Endodermal cell (in vitro differentiated cells): ENCODE measurements at regions not wholly inside any gene's neighbourhood (a gene's known extent, or its start where the extent isn't known, plus 50 kb on each side); places are given as distances from the start of the nearest gene placed in this dataset.

Source experiments
- DNase-seq: peaks from one replicate; pipeline ENCODE4 v3.0.0-alpha.2; 2017
- H3K27ac ChIP-seq: 2 replicates; pipeline ENCODE4 v1.5.1; 2013; ENCODE audit warnings: mild to moderate bottlenecking, low read depth, low read length, moderate library complexity
- H3K27me3 ChIP-seq: 2 replicates; pipeline ENCODE4 v1.6.1; 2013; ENCODE audit warnings: mild to moderate bottlenecking, low read length, moderate library complexity; ENCODE audit not compliant: insufficient read depth, control insufficient read depth, poor library complexity, severe bottlenecking
- H3K36me3 ChIP-seq: 2 replicates; pipeline ENCODE4 v1.7.0; 2013; ENCODE audit warnings: mild to moderate bottlenecking, low read length, moderate library complexity; ENCODE audit not compliant: control insufficient read depth, insufficient read depth
- H3K4me1 ChIP-seq: one replicate; pipeline ENCODE4 v1.7.0; 2013; ENCODE audit warnings: low read length; ENCODE audit not compliant: control insufficient read depth, insufficient read depth
- H3K4me3 ChIP-seq: 2 replicates; pipeline ENCODE4 v1.5.1; 2013; ENCODE audit warnings: mild to moderate bottlenecking, low read length, moderate library complexity
- H3K9ac ChIP-seq: 2 replicates; pipeline ENCODE4 v1.6.1; 2013; ENCODE audit warnings: mild to moderate bottlenecking, low read length, moderate library complexity; ENCODE audit not compliant: poor library complexity, severe bottlenecking; ENCODE audit errors: extremely low read depth
- H3K9me3 ChIP-seq: 2 replicates; pipeline ENCODE4 v1.6.1; 2013; ENCODE audit warnings: mild to moderate bottlenecking, low read length, moderate library complexity; ENCODE audit not compliant: control insufficient read depth
- H3K27ac Mint-ChIP-seq: 2 replicates; pipeline ENCODE4 v1.8.0; 2020; ENCODE audit warnings: mixed read lengths
- H3K27me3 Mint-ChIP-seq: 2 replicates; pipeline ENCODE4 v1.8.0; 2021; ENCODE audit warnings: mild to moderate bottlenecking, mixed read lengths; ENCODE audit not compliant: insufficient read depth
- H3K36me3 Mint-ChIP-seq: 2 replicates; pipeline ENCODE4 v1.8.0; 2020; ENCODE audit warnings: low read depth, mixed read lengths
- H3K4me1 Mint-ChIP-seq: 2 replicates; pipeline ENCODE4 v1.8.0; 2020; ENCODE audit warnings: mixed read lengths
- H3K4me3 Mint-ChIP-seq: 2 replicates; pipeline ENCODE4 v1.8.0; 2020; ENCODE audit warnings: mild to moderate bottlenecking, moderate library complexity, mixed read lengths
- H3K9me3 Mint-ChIP-seq: 2 replicates; pipeline ENCODE4 v1.8.0; 2020; ENCODE audit warnings: mild to moderate bottlenecking, mixed read lengths
- WGBS, 2 experiments: methylation state at CpG; one replicate each; pipeline versions ENCODE4 v1.1.5 to v1.1.7; 2013; ENCODE audit warnings: missing lambda C conversion rate in 2 of 2, mixed read lengths in 1 of 2; ENCODE audit not compliant: insufficient coverage in 1 of 2, insufficient read length in 1 of 2; 5-methylcytosine and 5-hydroxymethylcytosine counted together
- TF ChIP-seq, protein P1 (sequence below): fragments of 200-600 bp; sonication (generic); conservative IDR thresholded peaks from 2 replicates; pipeline ENCODE4 v1.5.0; 2021; ENCODE audit warnings: antibody characterized with exemption, mild to moderate bottlenecking

DNA sequence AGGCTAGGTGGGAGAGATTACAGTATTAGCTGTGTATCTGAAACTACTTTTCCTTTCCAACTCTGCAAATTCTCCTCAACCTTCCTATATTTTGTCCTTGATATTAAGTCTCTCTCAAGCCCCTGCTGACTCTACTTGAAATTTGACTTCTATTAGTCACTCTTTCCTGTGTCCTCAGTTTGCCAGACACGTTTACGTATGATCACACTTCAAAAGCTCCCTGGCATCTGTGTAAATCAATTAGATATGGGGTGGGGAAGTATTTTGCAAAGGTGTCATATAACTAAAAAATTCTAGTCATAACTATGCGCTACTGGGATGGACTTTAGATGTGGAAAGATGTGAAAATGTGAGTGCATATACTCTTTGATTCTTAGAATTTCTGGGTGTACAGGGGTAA lies 67.4 kb upstream of the ARHGAP24 start:
- Histone ChIP-seq H3K9me3 (no peaks in the 10 kb centered on the region), H3K27me3 (no peaks in the 10 kb centered on the region), H3K4me1 (no peaks in the 10 kb centered on the region), H3K4me3 (no peak overlapping the region), H3K36me3 (no peaks in the 10 kb centered on the region), H3K9ac (no peak overlapping the region), H3K27ac (no peak overlapping the region)
- Mint-ChIP-seq H3K27ac (no peak overlapping the region), H3K36me3 (no peaks in the 10 kb centered on the region), H3K4me1 (no peaks in the 10 kb centered on the region), H3K9me3 (no peaks in the 10 kb centered on the region), H3K4me3 (no peak overlapping the region), H3K27me3 (no peaks in the 10 kb centered on the region)
- whole genome bisulfite sequencing, 2 experiments, result 93 to 100% methylated on average over 1 to 3 of the region's 3 CpGs
- no peak for DNase-seq
- TF ChIP-seq, protein P1, sequence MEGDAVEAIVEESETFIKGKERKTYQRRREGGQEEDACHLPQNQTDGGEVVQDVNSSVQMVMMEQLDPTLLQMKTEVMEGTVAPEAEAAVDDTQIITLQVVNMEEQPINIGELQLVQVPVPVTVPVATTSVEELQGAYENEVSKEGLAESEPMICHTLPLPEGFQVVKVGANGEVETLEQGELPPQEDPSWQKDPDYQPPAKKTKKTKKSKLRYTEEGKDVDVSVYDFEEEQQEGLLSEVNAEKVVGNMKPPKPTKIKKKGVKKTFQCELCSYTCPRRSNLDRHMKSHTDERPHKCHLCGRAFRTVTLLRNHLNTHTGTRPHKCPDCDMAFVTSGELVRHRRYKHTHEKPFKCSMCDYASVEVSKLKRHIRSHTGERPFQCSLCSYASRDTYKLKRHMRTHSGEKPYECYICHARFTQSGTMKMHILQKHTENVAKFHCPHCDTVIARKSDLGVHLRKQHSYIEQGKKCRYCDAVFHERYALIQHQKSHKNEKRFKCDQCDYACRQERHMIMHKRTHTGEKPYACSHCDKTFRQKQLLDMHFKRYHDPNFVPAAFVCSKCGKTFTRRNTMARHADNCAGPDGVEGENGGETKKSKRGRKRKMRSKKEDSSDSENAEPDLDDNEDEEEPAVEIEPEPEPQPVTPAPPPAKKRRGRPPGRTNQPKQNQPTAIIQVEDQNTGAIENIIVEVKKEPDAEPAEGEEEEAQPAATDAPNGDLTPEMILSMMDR, result no peak

DNA sequence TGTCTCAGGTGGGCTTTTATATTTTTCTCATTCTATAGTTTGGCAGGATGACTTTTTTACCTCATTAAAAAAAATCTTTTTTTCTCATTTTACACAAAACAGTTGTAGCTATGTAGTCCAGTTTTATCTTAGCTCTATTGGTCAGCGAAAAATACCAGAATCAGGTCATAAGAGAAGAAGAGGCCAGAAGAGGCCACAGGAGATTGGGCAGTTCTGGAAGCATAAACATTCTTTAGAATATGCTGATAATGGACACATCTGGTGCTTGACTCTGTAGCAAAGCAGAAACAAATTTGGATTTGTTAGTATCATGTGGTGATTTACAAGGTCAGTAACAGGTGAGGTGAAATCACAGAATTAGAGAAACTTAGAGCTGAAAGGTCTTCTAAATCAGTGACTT lies 66.6 kb upstream of the ARHGAP24 start:
- no peaks in the 10 kb centered on the region for H3K9me3 Mint-ChIP-seq

GRCh38 chr4:85409251-85409650 lies 65.7 kb upstream of the ARHGAP24 start:
- no peaks in the 10 kb centered on the region for H3K27me3 Mint-ChIP-seq
- Histone ChIP-seq H3K36me3 (no peaks in the 10 kb centered on the region), H3K9ac (no peak overlapping the region), H3K4me1 (no peaks in the 10 kb centered on the region), H3K9me3 (no peaks in the 10 kb centered on the region), H3K27ac (no peak overlapping the region), H3K4me3 (no peak overlapping the region), H3K27me3 (no peaks in the 10 kb centered on the region)
- H3K4me1 Mint-ChIP-seq, result no peaks in the 10 kb centered on the region
- DNase-seq, result no peak
- WGBS, 2 experiments, result 93 to 100% methylated on average over 1 to 2 of the region's 2 CpGs
- H3K4me3 Mint-ChIP-seq, result no peak overlapping the region
- no peaks in the 10 kb centered on the region for H3K9me3 Mint-ChIP-seq
- TF ChIP-seq, protein P1, result no peak
- H3K27ac Mint-ChIP-seq, result no peak overlapping the region
- H3K36me3 Mint-ChIP-seq, result no peaks in the 10 kb centered on the region

More for the DNA sequence above, 66.6 kb upstream of the ARHGAP24 start:
- Histone ChIP-seq H3K9me3 (no peaks in the 10 kb centered on the region), H3K4me3 (no peak overlapping the region), H3K9ac (no peak overlapping the region), H3K4me1 (no peaks in the 10 kb centered on the region), H3K27ac (no peak overlapping the region), H3K27me3 (no peaks in the 10 kb centered on the region), H3K36me3 (no peaks in the 10 kb centered on the region)
- TF ChIP-seq, protein P1, result no peak
- whole genome bisulfite sequencing, 2 experiments, result 98 to 100% methylated on average over 1 of the region's 1 CpG
- H3K36me3 Mint-ChIP-seq, result no peaks in the 10 kb centered on the region
- DNase-seq, result no peak
- no peaks in the 10 kb centered on the region for H3K4me1 Mint-ChIP-seq
- H3K27me3 Mint-ChIP-seq, result no peaks in the 10 kb centered on the region
- H3K27ac Mint-ChIP-seq, result no peak overlapping the region
- no peak overlapping the region for H3K4me3 Mint-ChIP-seq
